ENCODE measurements at regions not wholly inside any gene's neighbourhood (a gene's known extent, or its start where the extent isn't known, plus 50 kb on each side); places are given as distances from the start of the nearest gene placed in this dataset.

DNA sequence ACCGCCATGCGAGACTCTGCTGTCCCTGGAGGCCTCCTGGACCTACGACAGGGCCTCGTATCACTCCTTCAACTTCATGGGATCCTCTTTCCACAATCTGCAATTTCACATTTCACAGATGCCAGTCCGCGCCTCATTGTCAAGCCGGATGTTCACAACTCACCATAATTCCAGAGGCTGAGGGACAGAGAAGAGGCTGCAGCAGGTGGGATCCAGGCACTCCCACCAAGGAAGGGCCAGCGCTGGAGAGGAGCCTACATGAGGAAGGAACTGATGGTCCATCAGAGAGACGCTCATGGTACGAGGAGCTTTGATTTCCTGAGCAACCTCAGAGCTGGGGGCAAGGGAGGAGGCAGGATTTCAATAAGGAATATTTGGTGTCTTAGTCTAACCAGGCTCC is 495.0 kb downstream of the BRD1 start:
- DNase-seq (ENCODE audit: low read depth): no peak

DNA sequence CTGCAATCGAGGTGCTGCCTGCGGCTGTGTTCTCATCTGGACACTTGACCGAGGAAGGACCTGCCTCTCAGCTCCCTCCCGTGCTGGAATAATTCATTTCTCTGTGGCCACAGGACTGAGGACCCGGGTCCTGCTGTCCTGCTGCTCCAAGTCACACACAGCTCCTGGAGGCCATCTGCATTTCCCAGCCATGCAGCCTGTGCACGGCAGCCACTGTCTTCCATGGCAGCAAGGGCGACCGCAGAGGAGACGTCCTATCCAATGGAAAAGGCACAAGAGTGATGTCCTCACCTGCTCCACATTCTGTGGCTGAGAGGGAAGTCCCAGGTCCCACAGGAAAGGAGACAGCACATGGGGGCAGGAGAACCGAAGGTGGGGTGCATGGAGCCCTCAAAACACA is 495.8 kb downstream of the BRD1 start:
- no peak for DNase-seq (ENCODE audit: low read depth)

DNA sequence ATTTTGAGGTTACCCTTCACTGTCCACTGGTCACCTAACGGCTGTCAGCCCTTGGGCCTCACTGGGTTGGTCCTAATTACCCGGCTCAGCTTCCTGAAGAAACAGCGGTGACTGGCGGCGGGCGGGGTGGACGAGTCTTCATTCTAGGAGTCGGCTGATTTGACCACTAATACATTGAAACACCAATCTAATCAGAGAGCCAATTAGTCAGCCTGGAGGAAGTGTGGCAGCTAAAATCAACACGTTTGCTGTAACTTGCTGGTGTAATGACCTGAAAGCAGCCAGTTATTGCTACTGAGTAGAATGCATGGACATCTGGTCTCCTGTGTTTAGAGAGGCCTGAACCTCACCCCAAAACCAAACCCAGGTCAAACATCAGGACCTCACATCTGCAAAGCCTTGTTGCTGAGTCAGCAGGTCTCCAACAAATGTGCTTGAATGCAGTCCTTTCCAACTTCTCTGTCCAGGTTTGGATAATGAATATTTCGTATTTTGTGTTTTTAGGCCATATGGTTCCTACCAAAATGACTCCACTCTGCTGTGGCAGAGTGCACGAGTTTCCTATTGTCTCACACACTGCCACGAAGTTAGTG is 496.4 kb downstream of the BRD1 start:
- no peak for DNase-seq (ENCODE audit: low read depth)

DNA sequence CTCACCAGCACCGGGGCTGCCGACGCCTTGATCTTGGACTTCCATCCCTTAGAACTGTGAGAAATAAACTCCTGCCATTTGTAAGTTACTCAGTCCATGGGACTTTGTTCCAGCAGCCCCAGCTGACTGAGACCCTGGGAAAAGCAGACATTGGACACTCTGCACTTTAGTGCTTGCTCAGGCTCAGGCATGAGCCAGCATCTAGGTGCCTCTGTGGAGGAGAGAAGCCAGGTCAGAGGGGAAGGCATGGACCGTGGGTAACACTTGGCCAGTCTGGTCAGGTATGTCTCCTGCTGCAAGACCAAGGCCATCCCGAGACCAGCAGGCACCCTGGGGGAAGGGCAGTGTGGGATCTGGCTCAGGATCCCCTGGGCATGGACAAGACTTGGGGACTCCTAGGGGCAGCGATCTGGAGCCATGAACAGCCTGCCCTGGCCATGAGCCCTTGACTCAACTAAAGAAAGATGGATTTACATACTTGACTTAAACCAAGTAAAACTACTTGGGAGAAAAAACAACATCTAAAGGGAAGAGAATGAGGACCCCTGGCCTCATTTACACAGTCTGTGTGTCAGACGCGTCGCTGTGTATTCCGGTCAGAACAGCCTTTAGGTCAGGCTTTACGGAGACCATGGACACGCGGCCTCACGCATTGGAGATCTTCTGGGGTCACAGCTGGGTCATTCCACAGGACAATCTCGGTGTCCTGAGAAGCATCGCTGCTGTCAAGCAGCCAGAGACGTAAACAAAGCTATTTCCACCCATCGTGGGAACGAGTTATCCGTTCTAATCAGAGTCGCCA is 497.1 kb downstream of the BRD1 start:
- no peak for DNase-seq (ENCODE audit: low read depth)

DNA sequence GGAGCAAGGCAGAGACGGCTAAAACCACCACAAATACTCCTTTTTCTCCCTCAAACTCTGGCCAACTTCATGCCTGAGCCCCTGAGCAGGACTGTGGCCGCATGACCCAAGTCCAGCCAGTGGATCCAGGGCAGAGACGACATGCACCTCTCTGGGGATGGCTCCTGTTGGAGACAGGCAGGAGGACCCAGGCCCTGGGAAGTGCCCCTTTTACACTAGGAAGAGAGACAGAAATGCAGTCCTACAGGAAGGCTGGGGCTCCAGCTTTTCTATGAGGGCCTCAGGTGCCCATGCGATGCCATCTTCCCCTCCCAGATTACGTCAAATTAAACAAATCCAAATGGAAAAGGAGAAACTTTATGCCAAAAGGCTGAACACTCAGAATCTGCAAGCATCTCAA is 498.0 kb downstream of the BRD1 start:
- DNase-seq (ENCODE audit: low read depth): no peak

DNA sequence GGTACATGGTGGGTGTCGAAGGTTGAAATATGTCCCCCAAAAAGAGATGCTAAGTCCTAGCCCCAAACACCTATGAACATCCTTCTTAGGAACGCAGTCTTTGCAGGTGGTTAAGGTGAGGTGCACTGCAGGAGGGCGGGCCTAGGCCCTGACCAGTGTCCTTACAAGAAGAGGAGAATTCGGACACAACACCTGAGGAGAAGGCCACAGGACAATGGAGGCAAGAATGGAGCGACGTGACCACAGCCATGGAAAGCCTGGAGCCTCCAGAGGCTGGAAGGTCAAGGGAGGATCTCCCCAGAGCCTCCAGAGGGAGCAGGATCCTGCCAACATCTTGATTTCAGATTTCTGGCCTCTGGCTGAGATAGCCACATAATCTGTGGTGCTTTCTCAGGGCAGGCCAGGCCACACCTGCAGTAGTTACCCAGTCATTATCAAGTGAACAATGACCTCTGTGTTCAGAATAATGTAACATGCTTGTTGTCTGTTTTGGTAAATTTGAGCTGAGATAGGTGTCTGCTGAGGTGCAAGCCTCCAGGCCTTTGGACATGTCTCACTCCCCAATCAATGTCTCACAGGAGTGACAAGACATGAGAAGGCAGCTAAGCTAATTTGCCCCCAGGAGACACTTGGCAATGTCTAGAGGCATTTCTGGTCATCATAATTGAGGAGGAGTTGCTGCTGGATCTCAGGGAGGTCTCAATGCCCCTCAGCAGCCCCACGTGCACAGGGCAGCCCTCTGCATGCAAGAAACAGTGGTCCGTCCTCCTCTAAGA is 498.9 kb downstream of the BRD1 start:
- no peak for DNase-seq (ENCODE audit: low read depth)

DNA sequence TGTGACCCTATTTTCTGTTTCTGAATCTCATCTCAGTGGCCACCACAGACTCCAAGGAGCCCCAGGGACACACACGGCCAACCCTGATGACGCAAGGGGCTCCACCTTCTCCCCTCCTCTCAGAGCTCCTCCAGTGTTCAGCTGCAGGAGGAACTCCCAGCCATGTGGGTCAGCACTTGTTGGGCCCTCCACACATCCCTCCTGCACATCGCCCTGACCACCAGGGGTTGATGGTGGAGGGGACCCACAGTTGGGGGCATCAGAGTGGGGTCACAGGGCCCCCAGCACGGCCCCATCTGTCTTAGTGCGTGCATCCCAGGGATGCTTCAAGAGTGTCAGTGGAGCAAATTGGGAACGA is 499.6 kb downstream of the BRD1 start:
- no peak for DNase-seq (ENCODE audit: low read depth)

DNA sequence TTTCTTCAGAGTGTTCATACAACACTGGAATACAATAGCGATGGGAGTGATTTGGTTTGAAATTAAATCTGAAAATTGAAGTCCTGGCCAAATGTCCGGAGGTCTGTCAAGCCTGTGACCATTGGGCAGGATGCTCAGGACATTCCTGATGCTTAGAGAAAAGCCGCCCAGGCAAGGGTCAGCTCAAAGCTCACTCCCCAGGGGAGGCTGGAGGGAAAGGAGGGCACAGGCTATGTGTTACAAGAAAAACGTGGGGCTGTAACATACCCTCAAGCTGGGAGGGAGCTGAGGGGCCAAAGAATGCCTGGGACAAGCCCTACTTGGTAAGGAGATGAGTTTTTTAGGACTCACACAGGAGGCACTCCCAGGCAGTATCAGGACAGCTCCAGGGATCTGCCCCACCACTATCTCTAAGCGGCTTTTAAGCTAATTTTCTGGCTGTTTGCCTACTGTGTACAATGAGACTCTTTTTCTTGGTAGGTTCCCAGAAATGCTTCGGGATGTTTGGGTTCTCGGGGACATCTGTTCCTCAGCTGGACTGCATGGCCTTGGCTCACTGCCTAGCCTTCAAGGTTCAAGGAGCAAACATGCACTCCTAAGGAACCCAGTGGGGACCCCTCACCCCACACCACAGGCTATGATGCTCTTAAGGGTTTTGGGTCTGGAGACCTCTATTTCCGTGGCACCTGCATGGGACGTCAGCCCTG is 500.1 kb downstream of the BRD1 start:
- DNase-seq (ENCODE audit: low read depth): no peak

DNA sequence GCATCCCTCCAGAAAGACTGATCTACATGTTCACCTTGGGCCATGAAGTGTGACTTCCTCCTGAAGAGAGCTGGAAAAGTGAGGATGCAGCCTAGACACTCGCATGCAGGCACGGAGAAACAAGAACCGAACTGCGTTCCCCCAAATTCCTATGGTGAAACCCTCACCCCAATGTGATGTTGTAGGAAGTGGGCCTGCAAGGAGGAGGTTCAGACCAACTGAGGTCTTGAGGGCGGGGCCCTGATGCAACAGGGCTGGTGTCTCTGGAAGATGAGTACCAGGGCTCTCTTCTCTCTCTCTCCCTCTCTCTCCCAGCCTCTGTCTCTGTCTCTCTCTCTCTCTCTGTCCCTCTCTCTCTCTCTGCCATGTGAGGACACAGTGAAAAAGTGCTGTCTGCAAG is 501.1 kb downstream of the BRD1 start:
- DNase-seq (ENCODE audit: low read depth): no peak

DNA sequence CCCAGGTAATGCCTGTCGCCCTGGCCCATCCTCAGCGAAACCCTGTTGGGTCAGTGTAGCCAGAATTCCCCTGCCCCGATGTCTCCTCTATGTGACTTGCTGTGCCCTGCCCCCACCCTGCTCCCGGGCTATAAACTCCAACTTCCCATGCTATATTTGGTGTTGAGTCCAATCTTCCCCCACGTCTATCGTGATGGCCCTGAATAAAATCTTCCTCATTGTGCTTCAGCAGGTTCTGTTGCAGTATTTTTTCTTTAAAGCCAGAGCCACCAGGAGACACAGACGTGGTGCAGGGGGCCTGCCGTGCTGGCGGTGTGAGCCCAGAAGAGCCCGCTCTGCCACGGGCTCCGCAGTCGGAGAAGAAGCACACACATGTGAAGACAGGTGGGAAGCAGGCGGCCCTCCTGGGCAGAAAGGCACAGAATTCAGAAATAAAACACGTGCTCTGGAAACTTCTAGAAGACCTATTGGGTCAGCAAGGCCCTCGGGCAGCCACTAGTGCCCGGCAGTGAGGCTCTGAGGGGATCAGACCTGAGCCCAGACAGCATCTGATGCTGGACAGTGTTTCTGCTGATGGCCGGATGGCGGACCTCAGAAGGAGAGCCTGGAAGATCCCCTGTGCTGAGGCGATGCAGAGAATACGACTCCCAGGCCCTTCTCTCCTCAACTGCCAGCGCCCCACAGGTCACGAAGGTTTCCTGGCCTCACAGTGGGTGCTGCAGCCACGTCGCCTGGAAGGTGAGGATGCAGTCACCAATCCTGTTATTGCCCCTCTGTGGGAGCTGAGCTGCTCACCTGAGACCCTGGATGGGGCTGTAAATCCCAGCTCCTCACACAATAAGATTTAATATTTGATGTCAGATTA is 501.9 kb downstream of the BRD1 start:
- no peak for DNase-seq (ENCODE audit: low read depth)

DNA sequence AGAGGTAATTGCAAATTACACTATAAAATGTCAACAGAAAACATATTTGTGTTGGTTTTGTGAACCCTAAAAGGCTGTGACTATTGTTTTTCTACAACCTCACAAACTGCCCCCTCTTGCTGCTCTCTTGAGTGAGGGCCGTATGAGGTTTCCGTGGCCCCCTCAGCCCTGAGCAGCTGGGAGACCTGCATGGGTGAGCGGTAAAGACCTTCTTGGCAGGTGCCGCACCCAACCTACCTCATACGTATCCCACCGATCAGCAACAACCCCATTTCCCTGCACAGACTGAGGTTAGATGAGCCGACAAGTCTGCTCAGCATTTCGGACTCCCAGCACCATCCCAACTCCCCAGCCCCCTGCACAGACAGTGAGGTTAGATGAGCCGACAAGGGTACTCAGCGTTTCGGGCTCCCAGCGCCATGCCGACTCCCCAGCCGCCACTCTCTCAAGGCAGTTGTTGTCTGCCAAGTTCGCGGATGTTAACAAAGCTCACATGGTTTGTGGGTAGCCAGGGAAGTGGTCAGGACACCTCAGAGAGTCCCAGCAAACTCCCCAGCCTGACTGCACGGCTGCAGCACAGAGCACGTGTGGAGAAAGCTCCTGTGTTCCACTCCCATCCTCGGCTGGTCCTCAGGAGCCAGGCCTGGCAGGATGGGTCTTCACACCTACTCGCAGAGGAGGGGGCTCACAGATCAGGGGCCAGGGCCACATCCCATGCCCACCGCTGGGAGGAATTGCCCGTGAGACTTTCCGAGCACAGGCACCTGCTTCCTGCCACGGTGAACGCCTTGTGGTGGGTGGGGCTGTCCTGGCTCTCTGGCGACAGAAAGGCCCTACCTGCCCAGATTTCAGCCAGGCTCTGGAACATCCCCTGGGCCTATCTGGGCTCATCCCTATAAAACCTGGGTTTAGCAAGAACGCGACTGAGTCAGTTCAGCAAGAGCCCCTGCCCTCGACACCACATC is 502.9 kb downstream of the BRD1 start:
- DNase-seq (ENCODE audit: low read depth): no peak

DNA sequence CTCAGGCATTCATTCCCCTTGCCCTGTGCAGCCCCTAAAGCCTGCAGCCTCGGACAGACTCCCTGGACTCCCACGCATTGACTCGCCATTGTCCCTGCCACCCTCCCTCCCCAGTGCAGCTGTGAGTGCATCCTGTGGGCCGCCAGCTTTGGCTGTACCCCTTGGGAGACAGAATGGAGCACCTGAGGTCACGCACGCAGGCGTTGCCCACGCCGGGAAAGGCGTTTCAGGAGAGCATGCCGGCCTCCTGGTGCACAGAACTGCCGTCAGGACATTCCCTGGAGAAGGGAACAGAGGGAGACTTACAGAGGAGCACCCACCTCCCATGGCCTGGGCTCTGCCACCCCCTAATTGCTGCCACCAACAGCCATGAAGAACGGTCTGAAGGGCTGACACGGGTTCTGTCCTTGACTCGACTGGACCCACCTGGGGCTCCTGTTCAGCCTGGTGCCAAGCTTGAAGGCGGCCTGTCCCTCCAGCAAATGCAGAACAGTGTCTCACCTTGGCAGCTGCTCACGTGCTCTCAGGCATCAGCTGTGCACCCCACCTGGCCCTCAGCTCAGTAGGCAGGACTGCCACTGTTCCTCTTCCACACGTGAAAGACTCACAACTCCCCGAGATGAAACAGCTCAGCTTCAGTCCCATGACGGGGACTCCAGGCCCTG is 503.8 kb downstream of the BRD1 start:
- no peak for DNase-seq (ENCODE audit: low read depth)

DNA sequence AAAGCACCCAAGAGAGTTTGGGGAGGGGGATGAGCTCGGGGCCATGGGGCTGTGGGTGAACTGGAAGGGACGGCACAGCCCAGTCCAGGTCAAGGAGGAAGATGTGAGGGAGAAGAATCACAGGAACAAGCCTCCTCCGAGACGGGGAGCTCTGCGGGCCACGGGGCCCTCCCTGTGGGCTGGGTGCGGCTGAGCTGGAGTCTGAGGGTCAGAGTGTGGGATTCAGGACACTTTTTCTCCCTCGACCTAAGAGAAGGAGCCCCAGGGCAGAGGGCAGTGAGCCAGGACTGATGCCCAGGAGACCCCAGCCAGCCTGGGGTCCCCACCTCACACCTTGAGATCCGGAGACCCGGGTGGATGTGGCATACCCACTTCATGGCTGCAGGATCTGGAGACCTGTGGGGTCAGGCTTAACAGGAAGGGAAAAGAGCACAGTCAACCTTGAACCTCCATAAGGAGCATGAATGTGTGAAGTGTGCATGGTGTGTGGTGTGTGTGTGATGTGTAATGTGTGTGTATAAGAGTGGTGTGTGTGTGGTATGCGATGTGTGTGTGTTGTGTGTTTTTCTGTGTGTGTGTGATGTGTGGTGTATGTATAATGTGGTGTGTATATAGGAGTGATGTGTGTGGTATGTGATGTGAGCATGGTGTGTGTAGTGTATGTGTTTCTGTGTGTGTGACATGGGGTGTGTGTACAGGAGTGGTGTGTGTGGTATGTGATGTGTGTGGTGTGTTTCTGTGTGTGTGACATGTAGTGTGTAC is 504.6 kb downstream of the BRD1 start:
- DNase-seq (ENCODE audit: low read depth): no peak

DNA sequence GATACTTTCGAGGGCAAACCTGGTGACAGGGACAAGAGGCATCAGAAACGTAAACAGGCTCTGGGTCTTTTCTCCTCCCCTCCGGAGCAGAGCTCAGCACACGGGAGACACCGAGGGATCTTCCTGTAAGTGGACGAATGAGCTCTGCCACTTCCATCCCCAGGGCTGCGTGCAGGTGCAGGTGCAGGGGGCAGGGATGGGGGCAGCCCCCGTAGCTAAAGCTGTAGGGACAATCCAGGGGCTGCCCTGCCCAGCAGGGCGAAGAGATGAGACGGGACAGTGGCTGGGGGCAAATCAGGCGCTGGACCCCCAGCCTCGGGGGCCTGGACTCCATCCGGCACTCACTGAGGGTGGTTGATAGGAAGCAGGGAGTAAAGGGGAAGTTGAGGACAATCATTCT is 505.4 kb downstream of the BRD1 start:
- DNase-seq (ENCODE audit: low read depth): no peak

DNA sequence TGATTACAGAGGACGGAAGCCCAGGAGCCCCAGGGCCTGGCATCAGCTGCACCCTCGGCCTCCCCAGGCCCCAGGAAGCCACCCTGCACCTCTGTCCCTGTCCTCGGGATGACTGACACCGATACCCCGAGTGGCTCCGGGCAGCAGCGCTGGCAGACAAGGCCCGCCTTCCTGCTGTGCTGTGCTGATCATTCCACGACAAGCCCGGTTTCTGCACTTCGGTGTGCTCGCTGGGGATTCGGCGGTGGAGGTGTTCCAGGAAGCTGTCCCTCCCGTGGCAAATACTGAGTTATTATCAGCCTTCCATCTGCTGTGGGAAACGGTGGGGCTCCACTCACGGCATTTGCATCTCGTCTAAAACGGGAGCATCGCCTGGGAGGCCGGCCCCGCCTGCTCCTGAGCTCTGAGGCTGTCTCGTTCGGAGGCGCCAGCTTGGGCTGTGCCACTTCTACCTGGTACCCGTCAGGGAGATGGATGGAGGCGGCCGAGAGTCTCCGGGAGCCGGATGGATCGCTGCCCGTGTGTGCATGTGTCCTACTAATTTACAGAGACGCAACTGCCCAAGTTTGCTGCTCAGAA is 506.1 kb downstream of the BRD1 start:
- no peak for DNase-seq (ENCODE audit: low read depth)

DNA sequence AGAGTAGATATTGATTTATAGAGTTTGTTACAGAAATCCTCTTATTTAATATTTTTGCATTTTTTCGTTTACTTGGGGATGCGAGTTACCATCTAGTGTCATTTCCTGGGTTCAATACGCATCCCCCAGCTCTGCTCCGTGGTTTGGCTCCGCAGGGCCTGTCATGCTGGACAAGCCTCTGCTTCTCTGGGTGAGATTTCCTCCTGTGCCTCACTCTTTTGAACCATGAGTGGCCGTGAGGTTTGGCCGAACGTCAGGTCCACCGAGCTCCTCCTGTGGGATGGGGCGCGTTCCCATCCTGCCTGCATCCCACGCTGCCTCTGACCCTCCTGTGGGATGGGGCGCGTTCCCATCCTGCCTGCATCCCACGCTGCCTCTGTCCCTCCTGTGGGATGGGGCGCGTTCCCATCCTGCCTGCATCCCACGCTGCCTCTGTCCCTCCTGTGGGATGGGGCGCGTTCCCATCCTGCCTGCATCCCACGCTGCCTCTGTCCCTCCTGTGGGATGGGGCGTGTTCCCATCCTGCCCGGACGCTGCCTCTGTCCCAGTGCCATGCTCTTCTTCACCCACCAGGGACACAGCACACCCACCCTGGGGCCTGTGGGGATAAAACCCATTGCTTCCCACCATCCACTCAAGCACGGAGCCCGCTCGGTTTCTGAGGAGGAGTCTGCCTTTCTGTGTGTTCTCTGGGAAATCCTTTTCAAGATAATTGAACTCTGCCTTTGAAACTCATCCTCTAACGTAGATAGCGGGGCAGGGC is 506.8 kb downstream of the BRD1 start:
- no peak for DNase-seq (ENCODE audit: low read depth)

DNA sequence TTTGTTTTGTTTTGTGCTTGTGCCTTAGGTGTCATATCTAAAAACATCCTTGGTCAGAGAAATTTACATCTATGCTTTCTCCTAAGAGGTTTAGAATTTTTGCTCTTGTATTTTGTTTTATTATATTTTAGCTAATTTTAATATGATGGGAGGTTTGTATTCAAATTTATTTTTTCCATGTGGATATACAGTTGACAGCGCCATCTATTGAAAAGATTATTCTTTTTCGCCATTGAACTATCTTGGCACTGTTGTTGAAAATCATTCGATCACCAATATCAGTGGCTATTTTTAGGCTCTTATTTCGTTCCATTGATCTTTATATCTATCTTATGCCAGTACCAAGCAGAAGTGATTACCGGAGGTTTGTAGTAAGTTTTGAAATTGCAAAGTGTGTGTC is 510.3 kb downstream of the BRD1 start:
- DNase-seq (ENCODE audit: low read depth): no peak
